Neural progenitor cell (in vitro differentiated cells): ENCODE measurements at regions not wholly inside any gene's neighbourhood (a gene's known extent, or its start where the extent isn't known, plus 50 kb on each side); places are given as distances from the start of the nearest gene placed in this dataset.
A peak's percentile ranks its signal among the peaks of the same experiment; 100 is the strongest.

Source experiments
- DNase-seq: peaks from one replicate; pipeline ENCODE4 v3.0.0-alpha.2; 2016; ENCODE audit warnings: low spot score
- H2AFZ ChIP-seq: fragments of 200-600 bp; sonication (generic); replicated peaks from 2 replicates; pipeline ENCODE4 v1.6.1; 2016; ENCODE audit warnings: antibody characterized with exemption
- H3F3A ChIP-seq: fragments of 200-600 bp; sonication (generic); 2 replicates; pipeline ENCODE4 v1.6.1; 2016; ENCODE audit warnings: antibody characterized with exemption, low read depth
- H3K27ac ChIP-seq: fragments of 200-600 bp; sonication (generic); 2 replicates; pipeline ENCODE4 v1.5.1; 2016; ENCODE audit warnings: mild to moderate bottlenecking
- H3K27me3 ChIP-seq: fragments of 200-600 bp; sonication (generic); 2 replicates; pipeline ENCODE4 v1.6.1; 2016; ENCODE audit warnings: mild to moderate bottlenecking, moderate library complexity
- H3K36me3 ChIP-seq: fragments of 200-600 bp; sonication (generic); 2 replicates; pipeline ENCODE4 v1.5.1; 2016
- H3K4me1 ChIP-seq: fragments of 200-600 bp; sonication (generic); 2 replicates; pipeline ENCODE4 v1.6.1; 2016; ENCODE audit warnings: mixed run types
- H3K4me2 ChIP-seq: fragments of 200-600 bp; sonication (generic); 2 replicates; pipeline ENCODE4 v1.6.1; 2016
- H3K4me3 ChIP-seq: fragments of 200-600 bp; sonication (generic); 2 replicates; pipeline ENCODE4 v1.5.1; 2016
- H3K79me2 ChIP-seq: fragments of 200-600 bp; sonication (generic); 2 replicates; pipeline ENCODE4 v1.6.1; 2016; ENCODE audit warnings: low read depth
- H3K9ac ChIP-seq: fragments of 200-600 bp; sonication (generic); 2 replicates; pipeline ENCODE4 v1.6.1; 2016
- H3K9me3 ChIP-seq: fragments of 200-600 bp; sonication (generic); 2 replicates; pipeline ENCODE4 v1.5.1; 2016; ENCODE audit warnings: low read depth
- H4K20me1 ChIP-seq: fragments of 200-600 bp; sonication (generic); 2 replicates; pipeline ENCODE4 v1.6.1; 2016; ENCODE audit warnings: low read depth
- H3K27ac Mint-ChIP-seq: 3 replicates; pipeline ENCODE4 v1.8.0; 2021; ENCODE audit warnings: mixed read lengths
- H3K27me3 Mint-ChIP-seq: 2 replicates; pipeline ENCODE4 v1.8.0; 2022; ENCODE audit warnings: low read depth, mild to moderate bottlenecking, inconsistent platforms, moderate library complexity, mixed read lengths; ENCODE audit not compliant: insufficient read depth
- H3K36me3 Mint-ChIP-seq: 3 replicates; pipeline ENCODE4 v1.8.0; 2021; ENCODE audit warnings: mixed read lengths
- H3K4me1 Mint-ChIP-seq: 3 replicates; pipeline ENCODE4 v1.8.0; 2021; ENCODE audit warnings: mixed read lengths
- H3K4me3 Mint-ChIP-seq: 3 replicates; pipeline ENCODE4 v1.8.0; 2021; ENCODE audit warnings: mild to moderate bottlenecking, moderate library complexity, mixed read lengths
- H3K9me3 Mint-ChIP-seq: 3 replicates; pipeline ENCODE4 v1.8.0; 2020; ENCODE audit warnings: mixed read lengths
- CTCF ChIP-seq: fragments of 200-600 bp; sonication (generic); IDR thresholded peaks from 2 replicates; pipeline ENCODE4 v1.5.1; 2017; ENCODE audit warnings: antibody characterized with exemption, mild to moderate bottlenecking
- EZH2 ChIP-seq: fragments of 200-600 bp; sonication (generic); IDR thresholded peaks from 2 replicates; pipeline ENCODE4 v1.6.1; 2017; ENCODE audit warnings: antibody characterized with exemption, mild to moderate bottlenecking, moderate library complexity
- EZH2phosphoT487 ChIP-seq: fragments of 200-600 bp; sonication (generic); IDR thresholded peaks from 2 replicates; pipeline ENCODE4 v1.6.1; 2017; ENCODE audit warnings: antibody characterized with exemption

GRCh38 chr16:79887541-79888540 lies 287.3 kb upstream of the MAF start:
- Histone ChIP-seq H3K4me1 (no peaks in the 10 kb centered on the region), H3K27ac (no peak overlapping the region), H3K79me2 (no peaks in the 10 kb centered on the region), H4K20me1 (no peaks in the 10 kb centered on the region), H3F3A (no peaks in the 10 kb centered on the region), H3K9me3 (no peaks in the 10 kb centered on the region), H3K9ac (no peak overlapping the region), H2AFZ (no peak overlapping the region), H3K4me2 (no peak overlapping the region), H3K27me3 (no peaks in the 10 kb centered on the region), H3K4me3 (no peak overlapping the region), H3K36me3 (no peaks in the 10 kb centered on the region)
- Mint-ChIP-seq H3K9me3 (no peaks in the 10 kb centered on the region), H3K27me3 (peaks cover 3% of the 10 kb centered on the region), H3K4me1 (no peaks in the 10 kb centered on the region), H3K27ac (no peak overlapping the region), H3K4me3 (no peak overlapping the region), H3K36me3 (no peaks in the 10 kb centered on the region)
- TF ChIP-seq EZH2 = no peak
- TF ChIP-seq EZH2phosphoT487 = no peak
- no peak for TF ChIP-seq CTCF
- no peak for DNase-seq

DNA sequence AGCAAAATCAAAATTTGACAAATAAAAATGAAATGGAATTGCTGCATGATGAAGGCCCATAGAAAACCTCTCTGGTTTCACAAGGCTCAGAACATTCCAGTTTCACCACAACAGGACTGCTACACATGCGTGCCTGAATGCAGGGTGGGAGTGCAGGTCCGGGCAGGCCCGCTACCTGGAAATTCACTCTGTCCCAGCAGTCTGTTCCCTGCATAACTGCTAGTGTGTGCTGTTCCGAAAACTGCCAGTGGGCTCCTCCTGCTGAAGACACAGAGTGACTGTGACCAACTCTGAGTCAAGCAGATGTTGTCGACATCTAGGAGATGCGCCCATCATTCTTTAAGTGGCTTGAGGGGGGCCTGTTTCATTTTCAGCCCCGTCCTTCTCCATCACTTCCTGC lies 284.8 kb upstream of the MAF start:
- Mint-ChIP-seq H3K27ac (no peak overlapping the region), H3K4me1 (no peaks in the 10 kb centered on the region), H3K36me3 (no peaks in the 10 kb centered on the region), H3K27me3 (peaks cover 3% of the 10 kb centered on the region), H3K9me3 (no peaks in the 10 kb centered on the region), H3K4me3 (no peak overlapping the region)
- no peaks in the 10 kb centered on the region for H3K4me1 ChIP-seq
- no peaks in the 10 kb centered on the region for H3K36me3 ChIP-seq
- DNase-seq = no peak
- H3K4me3 ChIP-seq = no peak overlapping the region
- no peaks in the 10 kb centered on the region for H3K79me2 ChIP-seq
- peak overlapping the region; percentile 88 for H2AFZ ChIP-seq
- TF ChIP-seq EZH2phosphoT487 = no peak
- no peak for TF ChIP-seq EZH2
- no peak for TF ChIP-seq CTCF
- no peaks in the 10 kb centered on the region for H3K27me3 ChIP-seq
- no peak overlapping the region for H3K9ac ChIP-seq
- H3K9me3 ChIP-seq = no peaks in the 10 kb centered on the region
- H3F3A ChIP-seq = no peaks in the 10 kb centered on the region
- H4K20me1 ChIP-seq = no peaks in the 10 kb centered on the region
- H3K27ac ChIP-seq = no peak overlapping the region
- no peak overlapping the region for H3K4me2 ChIP-seq

DNA sequence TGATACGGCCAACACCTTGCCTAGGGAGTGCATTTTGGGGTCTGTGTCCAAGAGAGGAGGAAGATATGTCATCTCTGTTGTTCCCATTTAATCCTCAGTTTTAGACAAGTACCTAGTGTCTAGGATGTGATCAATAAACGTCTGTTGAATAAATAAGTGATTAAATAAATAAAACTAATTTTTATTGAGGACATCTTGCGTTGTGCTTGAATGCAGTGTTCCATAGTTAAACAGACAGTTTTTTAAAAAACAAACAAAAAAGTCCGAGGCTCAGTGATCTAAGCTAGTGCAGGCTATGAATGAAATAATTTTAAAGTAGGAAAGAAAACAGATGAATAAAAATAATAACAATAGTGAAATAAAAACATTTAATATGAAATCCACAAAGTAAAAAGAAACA lies 283.0 kb upstream of the MAF start:
- TF ChIP-seq CTCF (no peak), EZH2 (no peak), EZH2phosphoT487 (no peak)
- Histone ChIP-seq H3K79me2 (no peaks in the 10 kb centered on the region), H3K36me3 (no peaks in the 10 kb centered on the region), H3F3A (no peaks in the 10 kb centered on the region), H3K9ac (no peak overlapping the region), H4K20me1 (no peaks in the 10 kb centered on the region), H3K9me3 (no peaks in the 10 kb centered on the region), H3K4me1 (no peaks in the 10 kb centered on the region), H3K4me2 (no peak overlapping the region), H3K4me3 (no peak overlapping the region), H2AFZ (no peak overlapping the region), H3K27ac (no peak overlapping the region), H3K27me3 (no peaks in the 10 kb centered on the region)
- Mint-ChIP-seq H3K4me3 (no peak overlapping the region), H3K9me3 (no peaks in the 10 kb centered on the region), H3K27ac (no peak overlapping the region), H3K27me3 (peaks cover 3% of the 10 kb centered on the region), H3K36me3 (no peaks in the 10 kb centered on the region), H3K4me1 (no peaks in the 10 kb centered on the region)
- DNase-seq = no peak
